ENCODE measurements at regions not wholly inside any gene's neighbourhood (a gene's known extent, or its start where the extent isn't known, plus 50 kb on each side); places are given as distances from the start of the nearest gene placed in this dataset.

- no peak for TF ChIP-seq CTCF (IDR thresholded peaks at IDR 0.05)
- no peak for TF ChIP-seq ZFX (IDR thresholded peaks at IDR 0.05; ENCODE audit: borderline replicate concordance)
Measured at GRCh38 chr18:73144030-73144429, 276.2 kb upstream of the NETO1 start.

Measured in 22Rv1 (cell line).